BLaER1 treated with 17β-estradiol and CSF1 and Interleukin-3, amounts not matched to agents 10 nM and 100 nM (cell line): ENCODE measurements at regions not wholly inside any gene's neighbourhood (a gene's known extent, or its start where the extent isn't known, plus 50 kb on each side); places are given as distances from the start of the nearest gene placed in this dataset.

Experiments
- H3K27ac ChIP-seq, 11 experiments: shearing (Covaris generic); formaldehyde crosslinking; 2 replicates each; pipeline ENCODE4 v1.8.1; 2022
- H3K27me3 ChIP-seq, 11 experiments: shearing (Covaris generic); formaldehyde crosslinking; 2 replicates each; pipeline ENCODE4 v1.8.1; 2022
- H3K36me3 ChIP-seq, 11 experiments: shearing (Covaris generic); formaldehyde crosslinking; 2 replicates each; pipeline ENCODE4 v1.8.1; 2022
- H3K4me1 ChIP-seq, 10 experiments: shearing (Covaris generic); formaldehyde crosslinking; 2 replicates each; pipeline ENCODE4 v1.8.1; 2022
- H3K4me2 ChIP-seq, 11 experiments: shearing (Covaris generic); formaldehyde crosslinking; 2 replicates each; pipeline ENCODE4 v1.8.1; 2022
- H3K4me3 ChIP-seq, 10 experiments: shearing (Covaris generic); formaldehyde crosslinking; 2 replicates each; pipeline ENCODE4 v1.8.1; 2022
- H3K9ac ChIP-seq, 11 experiments: shearing (Covaris generic); formaldehyde crosslinking; 2 replicates each; pipeline ENCODE4 v1.8.1; 2022
- H3K9me3 ChIP-seq, 11 experiments: shearing (Covaris generic); formaldehyde crosslinking; replicated peaks in 1 of 11; 2 replicates each; pipeline ENCODE4 v1.8.1; 2022
- H4K20me1 ChIP-seq, 11 experiments: shearing (Covaris generic); formaldehyde crosslinking; 2 replicates each; pipeline ENCODE4 v1.8.1; 2022
- Cebpa-rat ChIP-seq, 11 experiments: shearing (Covaris generic); IDR thresholded peaks; 2 replicates each; pipeline ENCODE4 v1.8.1; 2022

DNA sequence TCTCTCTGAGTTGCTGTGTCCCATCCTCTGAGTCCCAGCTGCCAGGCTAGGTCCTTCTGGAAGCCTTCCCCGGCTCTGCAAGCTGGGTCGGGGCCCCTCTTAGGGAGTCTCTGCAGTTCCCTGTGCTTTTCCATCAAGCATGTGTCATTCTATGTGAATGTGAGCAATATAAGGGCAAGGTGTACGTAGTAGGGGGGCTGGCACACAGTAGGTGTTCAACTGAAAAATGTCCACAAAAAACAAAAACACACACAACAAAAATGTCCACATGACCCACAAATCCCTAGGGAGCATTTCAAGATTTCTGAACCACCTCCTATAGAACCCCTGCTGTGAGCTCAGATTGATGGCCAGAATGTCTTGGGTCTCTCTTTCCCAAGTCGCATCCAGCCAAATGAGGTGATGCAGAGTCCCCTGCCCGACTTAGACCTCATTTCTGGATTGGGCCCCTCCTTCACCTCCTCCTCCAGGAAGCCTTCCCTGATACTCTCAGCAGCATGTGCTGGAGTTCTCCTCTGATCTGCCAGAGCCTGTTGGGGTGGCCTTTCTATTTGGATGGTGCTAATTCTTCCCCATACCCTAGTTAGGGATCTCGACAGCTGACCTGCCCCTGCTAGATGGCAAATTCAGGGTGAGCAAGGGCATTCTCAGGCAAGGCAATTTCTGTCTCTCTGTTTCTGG, 196.1 kb upstream of the LHX5 start:
- peaks cover 0 to 22% (median 12%) of the 10 kb centered on the region in 11 experiments; a peak in 13 of 22 replicates for H3K27me3 ChIP-seq
- TF ChIP-seq Cebpa-rat (IDR thresholded peaks at IDR 0.05) = no peak
- H4K20me1 ChIP-seq = no peaks in the 10 kb centered on the region
- no peaks in the 10 kb centered on the region for H3K9me3 ChIP-seq
- no peaks in the 10 kb centered on the region for H3K36me3 ChIP-seq
- no peak overlapping the region for H3K4me2 ChIP-seq
- H3K27ac ChIP-seq = no peak overlapping the region
- H3K4me1 ChIP-seq = no peaks in the 10 kb centered on the region
- no peak overlapping the region for H3K9ac ChIP-seq
- no peak overlapping the region for H3K4me3 ChIP-seq

DNA sequence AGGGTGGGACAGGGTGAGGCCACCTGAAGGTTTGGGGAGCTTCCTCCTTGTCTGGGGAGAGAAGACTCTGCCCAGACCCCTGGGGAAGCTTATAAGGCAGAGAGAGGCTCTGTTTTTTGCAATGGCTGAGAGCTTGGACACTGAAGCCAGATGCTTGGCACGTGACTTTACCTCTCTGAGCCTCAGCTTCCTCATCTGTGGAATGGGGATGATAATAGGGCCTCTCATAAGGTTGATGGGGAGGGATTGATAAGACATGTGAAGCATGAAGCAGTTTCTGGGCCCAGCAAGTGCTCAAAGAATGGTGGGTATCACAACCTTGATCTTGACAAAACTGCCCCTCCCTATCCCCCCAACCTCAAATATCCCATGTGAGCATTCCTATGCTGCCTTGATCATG, 195.4 kb upstream of the LHX5 start:
- Histone ChIP-seq H3K4me2 (no peak overlapping the region), H3K9me3 (no peaks in the 10 kb centered on the region), H3K4me3 (no peak overlapping the region), H4K20me1 (no peaks in the 10 kb centered on the region), H3K4me1 (no peaks in the 10 kb centered on the region), H3K27me3 (peaks cover 0 to 22% (median 12%) of the 10 kb centered on the region in 11 experiments; a peak in 13 of 22 replicates), H3K27ac (no peak overlapping the region), H3K36me3 (no peaks in the 10 kb centered on the region), H3K9ac (no peak overlapping the region)
- TF ChIP-seq Cebpa-rat (IDR thresholded peaks at IDR 0.05) = no peak

DNA sequence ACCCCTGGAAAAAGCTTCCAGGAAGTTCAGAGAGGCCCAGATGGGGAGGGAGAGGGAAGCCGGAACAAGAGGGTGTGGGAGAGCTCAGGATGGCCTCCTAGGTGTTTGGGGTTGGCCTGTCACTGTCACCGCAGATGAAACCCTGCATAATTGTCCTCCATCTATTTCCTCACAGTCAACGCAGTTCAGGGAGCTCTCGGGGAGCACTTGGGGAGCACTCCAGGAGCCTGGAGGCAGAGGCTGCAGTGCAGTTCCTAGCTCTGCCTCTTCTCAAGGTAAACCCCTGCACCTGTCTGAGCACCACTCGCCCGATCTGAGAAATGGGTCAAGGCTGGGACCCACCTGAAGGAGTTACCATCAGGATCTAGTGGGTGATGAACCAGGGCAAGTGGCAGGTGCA, 194.6 kb upstream of the LHX5 start:
- H3K4me1 ChIP-seq = no peaks in the 10 kb centered on the region
- no peak for TF ChIP-seq Cebpa-rat (IDR thresholded peaks at IDR 0.05)
- peaks cover 0 to 22% (median 12%) of the 10 kb centered on the region in 11 experiments; a peak in 13 of 22 replicates for H3K27me3 ChIP-seq
- H3K9me3 ChIP-seq = no peaks in the 10 kb centered on the region
- no peak overlapping the region for H3K27ac ChIP-seq
- H4K20me1 ChIP-seq = no peaks in the 10 kb centered on the region
- H3K4me3 ChIP-seq = no peak overlapping the region
- H3K4me2 ChIP-seq = no peak overlapping the region
- no peaks in the 10 kb centered on the region for H3K36me3 ChIP-seq
- H3K9ac ChIP-seq = no peak overlapping the region

DNA sequence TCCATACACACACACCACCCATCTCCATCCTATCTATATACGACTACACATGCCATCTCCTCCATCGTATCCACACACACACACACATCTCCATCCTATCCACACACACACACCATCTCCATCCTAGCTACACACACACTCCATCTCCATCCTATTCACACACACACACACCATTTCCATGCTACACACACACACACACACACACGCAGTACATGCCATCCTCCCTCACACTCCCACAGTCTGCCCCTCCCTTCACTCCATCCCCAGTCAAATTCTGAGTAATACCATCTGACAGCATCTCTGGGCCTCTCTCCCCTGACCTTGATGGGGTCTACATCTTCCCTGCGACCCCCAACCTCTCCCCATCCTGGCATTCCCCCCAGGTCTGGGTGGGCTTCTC, 193.8 kb upstream of the LHX5 start:
- H3K27ac ChIP-seq = no peak overlapping the region
- H3K9me3 ChIP-seq = no peaks in the 10 kb centered on the region

DNA sequence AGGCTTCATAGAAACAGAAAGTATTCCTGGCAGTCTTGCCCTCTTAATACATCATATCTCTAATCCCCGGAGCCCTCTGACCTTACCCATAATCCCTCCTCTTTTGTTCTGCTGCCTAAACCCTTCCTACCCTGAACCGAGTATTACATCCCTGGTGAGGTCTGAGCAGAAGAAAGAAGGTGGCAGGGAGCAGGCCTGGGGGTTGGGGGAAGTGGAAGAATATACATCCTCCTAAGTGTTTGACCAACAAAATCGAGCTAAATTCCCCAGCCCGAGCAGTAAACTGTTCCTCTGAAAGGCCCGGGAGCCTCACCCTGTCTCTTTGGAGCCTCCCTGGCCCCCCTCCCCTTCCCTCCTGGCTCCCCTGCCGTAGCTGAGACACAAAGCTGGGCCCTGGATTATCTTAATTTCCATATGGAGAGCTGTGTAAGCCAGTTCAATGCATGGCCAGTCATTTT, 192.6 kb upstream of the LHX5 start:
- Histone ChIP-seq H3K4me1 (no peaks in the 10 kb centered on the region), H3K4me2 (no peak overlapping the region), H4K20me1 (no peaks in the 10 kb centered on the region), H3K9ac (no peak overlapping the region), H3K36me3 (no peaks in the 10 kb centered on the region), H3K9me3 (no peaks in the 10 kb centered on the region), H3K27me3 (peaks cover 0 to 7% (median 0%) of the 10 kb centered on the region in 11 experiments; a peak in 7 of 22 replicates), H3K4me3 (no peak overlapping the region), H3K27ac (no peak overlapping the region)
- no peak for TF ChIP-seq Cebpa-rat (IDR thresholded peaks at IDR 0.05)

More for the DNA sequence above, 193.8 kb upstream of the LHX5 start:
- Histone ChIP-seq H3K9ac (no peak overlapping the region), H3K27me3 (peaks cover 0 to 19% (median 11%) of the 10 kb centered on the region in 11 experiments; a peak in 13 of 22 replicates), H3K36me3 (no peaks in the 10 kb centered on the region), H4K20me1 (no peaks in the 10 kb centered on the region), H3K4me2 (no peak overlapping the region), H3K4me1 (no peaks in the 10 kb centered on the region), H3K4me3 (no peak overlapping the region)
- no peak for TF ChIP-seq Cebpa-rat (IDR thresholded peaks at IDR 0.05)

DNA sequence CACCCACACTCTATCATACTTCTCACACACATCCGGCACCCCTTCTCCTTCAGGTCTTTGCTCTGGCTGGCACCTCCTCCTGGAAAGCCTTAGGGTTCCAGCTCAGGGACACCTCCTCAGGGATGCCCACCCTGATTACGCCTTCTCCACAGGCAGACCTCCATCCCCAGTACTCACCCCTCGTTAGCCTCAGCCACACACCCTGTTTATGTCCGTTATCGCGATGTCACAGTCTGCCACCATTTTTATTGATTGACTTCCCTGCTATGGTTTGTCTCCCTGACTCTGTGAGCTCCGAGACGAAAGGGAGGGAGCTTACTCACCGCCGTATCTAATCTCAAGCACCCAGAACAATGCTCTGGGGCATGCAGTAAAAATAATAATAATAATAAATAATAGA, 191.7 kb upstream of the LHX5 start:
- Histone ChIP-seq H3K4me1 (no peaks in the 10 kb centered on the region), H3K9me3 (peaks cover 0 to 2% (median 0%) of the 10 kb centered on the region in 11 experiments; a peak in 1 of 22 replicates)

DNA sequence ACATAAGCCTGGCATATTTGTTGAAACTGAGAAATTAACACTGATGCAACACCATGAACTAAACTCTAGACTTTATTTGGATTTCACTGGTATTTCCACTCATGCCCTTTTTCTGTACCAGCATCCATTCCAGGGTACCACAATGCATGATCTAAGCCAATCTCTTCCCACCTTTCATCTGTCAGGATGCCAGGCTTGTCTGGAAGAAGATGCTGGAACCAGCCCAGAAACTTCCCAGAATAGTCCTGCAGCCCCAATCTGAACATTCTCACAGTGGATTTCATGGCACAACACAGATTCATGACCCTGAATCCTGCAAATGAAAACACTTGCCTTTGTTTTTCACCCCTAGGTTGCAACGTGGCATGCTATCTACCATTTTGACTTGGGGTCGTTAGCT, 189.3 kb upstream of the LHX5 start:
- Histone ChIP-seq H3K4me2 (no peak overlapping the region), H3K9ac (no peak overlapping the region), H3K27me3 (no peaks in the 10 kb centered on the region), H4K20me1 (no peaks in the 10 kb centered on the region), H3K27ac (no peak overlapping the region), H3K9me3 (peaks cover 0 to 10% (median 0%) of the 10 kb centered on the region in 11 experiments; a peak in 3 of 22 replicates), H3K4me1 (no peaks in the 10 kb centered on the region), H3K36me3 (no peaks in the 10 kb centered on the region), H3K4me3 (no peak overlapping the region)
- TF ChIP-seq Cebpa-rat (IDR thresholded peaks at IDR 0.05) = no peak

More for the DNA sequence above, 191.7 kb upstream of the LHX5 start:
- Histone ChIP-seq H3K4me2 (no peak overlapping the region), H3K9ac (no peak overlapping the region), H3K36me3 (no peaks in the 10 kb centered on the region), H3K27me3 (peaks cover 0 to 6% (median 0%) of the 10 kb centered on the region in 11 experiments; a peak in 4 of 22 replicates), H4K20me1 (no peaks in the 10 kb centered on the region), H3K27ac (no peak overlapping the region), H3K4me3 (no peak overlapping the region)
- TF ChIP-seq Cebpa-rat (IDR thresholded peaks at IDR 0.05) = no peak

DNA sequence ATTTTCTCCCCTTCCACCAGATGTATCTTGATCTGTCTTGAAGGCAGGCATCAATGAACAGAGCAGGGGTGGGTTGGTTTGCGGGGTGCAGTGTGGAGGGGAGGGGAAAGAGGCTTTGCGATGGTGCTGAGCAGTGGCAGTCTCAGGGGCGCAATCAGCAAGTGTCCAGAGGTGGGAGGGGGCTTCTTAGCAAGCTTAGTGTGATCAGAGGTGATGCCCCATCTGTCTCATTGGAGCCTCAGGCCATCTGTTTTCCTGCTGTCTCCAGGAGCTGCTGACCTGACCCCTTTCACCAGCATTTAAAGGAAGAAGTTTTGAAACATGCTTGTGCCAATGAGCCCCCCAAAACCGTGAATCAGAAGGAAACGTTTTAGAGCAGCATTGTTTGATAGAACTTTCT, 187.7 kb upstream of the LHX5 start:
- Histone ChIP-seq H3K9me3 (peaks cover 0 to 25% (median 11%) of the 10 kb centered on the region in 11 experiments; a peak in 13 of 22 replicates), H3K4me1 (no peaks in the 10 kb centered on the region), H3K36me3 (no peaks in the 10 kb centered on the region), H3K27ac (no peak overlapping the region), H3K4me3 (no peak overlapping the region), H3K4me2 (no peak overlapping the region), H3K9ac (no peak overlapping the region), H3K27me3 (no peaks in the 10 kb centered on the region), H4K20me1 (no peaks in the 10 kb centered on the region)
- no peak for TF ChIP-seq Cebpa-rat (IDR thresholded peaks at IDR 0.05)

DNA sequence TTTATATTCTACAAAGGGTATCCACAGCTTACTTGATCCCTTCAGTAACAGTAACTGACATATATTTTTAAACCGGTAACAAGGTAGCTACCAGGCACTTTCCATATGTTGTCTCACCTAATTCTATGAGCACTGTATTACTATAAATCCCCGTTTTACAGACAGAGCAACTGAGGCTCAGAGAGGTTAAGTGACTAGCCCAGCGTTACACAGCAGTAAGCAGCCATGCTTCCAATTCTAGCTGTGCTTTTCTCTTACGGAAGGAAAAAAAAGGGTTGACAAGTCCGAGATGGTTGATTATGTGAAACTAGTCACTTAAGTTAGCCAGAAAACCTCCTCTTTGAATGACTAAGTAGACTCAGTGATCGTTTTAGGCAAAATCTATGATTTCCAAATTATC, 187.3 kb upstream of the LHX5 start:
- Histone ChIP-seq H3K9me3 (peaks cover 0 to 27% (median 12%) of the 10 kb centered on the region in 11 experiments; a peak in 13 of 22 replicates), H3K36me3 (no peaks in the 10 kb centered on the region), H3K27ac (no peak overlapping the region), H3K4me2 (no peak overlapping the region), H3K4me1 (no peaks in the 10 kb centered on the region), H3K27me3 (no peaks in the 10 kb centered on the region), H3K4me3 (no peak overlapping the region), H3K9ac (no peak overlapping the region), H4K20me1 (no peaks in the 10 kb centered on the region)
- no peak for TF ChIP-seq Cebpa-rat (IDR thresholded peaks at IDR 0.05)
